GM19023 (cell line): ENCODE measurements at regions not wholly inside any gene's neighbourhood (a gene's known extent, or its start where the extent isn't known, plus 50 kb on each side); places are given as distances from the start of the nearest gene placed in this dataset.

ENCODE experiments used
- ATAC-seq: cut with Tn5 transposase; IDR thresholded peaks from one replicate; pipeline ENCODE4 v1.9.1; 2021; ENCODE audit warnings: mild to moderate bottlenecking, moderate library complexity; ENCODE audit not compliant: unreplicated experiment

- no peak for ATAC-seq
These were observed 503.4 kb downstream of the PLXNA4 start for GRCh38 chr7:132072873-132073272.

DNA sequence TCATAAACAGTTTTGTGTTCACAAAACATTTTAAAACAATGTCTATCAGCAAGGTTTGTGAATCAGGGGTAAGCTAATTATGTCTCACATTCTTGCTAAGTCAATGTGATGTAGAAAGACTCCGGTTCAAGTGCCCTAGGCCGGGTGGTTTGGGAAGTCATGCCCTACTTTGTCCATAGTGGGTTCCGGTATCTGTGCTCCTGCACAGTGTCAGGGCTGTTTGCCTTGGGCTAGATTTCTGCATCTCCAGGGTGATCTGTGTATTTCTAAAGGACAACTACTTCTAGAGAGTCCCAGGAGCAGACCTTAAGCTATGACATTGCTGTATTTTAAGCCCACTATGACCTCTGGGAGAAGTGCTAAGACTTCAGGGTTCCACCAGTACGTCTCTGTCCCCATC, 504.1 kb downstream of the PLXNA4 start:
- ATAC-seq = no peak

GRCh38 chr7:132069306-132069705, 507.0 kb downstream of the PLXNA4 start:
- ATAC-seq = no peak

DNA sequence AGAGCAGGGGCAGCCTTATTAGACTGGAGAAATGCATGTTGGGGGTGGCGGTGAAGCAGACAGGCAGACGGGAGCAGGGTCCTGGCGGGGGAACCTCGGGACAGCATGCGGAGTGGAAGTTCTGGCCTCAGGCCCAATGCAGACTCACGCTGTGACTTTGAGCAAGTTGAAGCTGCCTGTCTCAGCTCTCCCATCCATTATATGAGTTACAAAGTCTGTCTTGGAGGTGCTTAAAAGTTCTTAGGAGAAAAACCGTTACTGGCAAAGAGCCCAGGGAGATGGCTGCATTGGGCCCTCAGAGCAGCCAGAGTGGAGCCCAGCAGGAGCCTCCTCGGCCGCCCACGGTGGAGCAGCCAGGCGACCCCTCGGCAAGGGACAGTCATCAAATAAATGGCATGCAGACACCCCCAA, 509.5 kb downstream of the PLXNA4 start:
- ATAC-seq = no peak

DNA sequence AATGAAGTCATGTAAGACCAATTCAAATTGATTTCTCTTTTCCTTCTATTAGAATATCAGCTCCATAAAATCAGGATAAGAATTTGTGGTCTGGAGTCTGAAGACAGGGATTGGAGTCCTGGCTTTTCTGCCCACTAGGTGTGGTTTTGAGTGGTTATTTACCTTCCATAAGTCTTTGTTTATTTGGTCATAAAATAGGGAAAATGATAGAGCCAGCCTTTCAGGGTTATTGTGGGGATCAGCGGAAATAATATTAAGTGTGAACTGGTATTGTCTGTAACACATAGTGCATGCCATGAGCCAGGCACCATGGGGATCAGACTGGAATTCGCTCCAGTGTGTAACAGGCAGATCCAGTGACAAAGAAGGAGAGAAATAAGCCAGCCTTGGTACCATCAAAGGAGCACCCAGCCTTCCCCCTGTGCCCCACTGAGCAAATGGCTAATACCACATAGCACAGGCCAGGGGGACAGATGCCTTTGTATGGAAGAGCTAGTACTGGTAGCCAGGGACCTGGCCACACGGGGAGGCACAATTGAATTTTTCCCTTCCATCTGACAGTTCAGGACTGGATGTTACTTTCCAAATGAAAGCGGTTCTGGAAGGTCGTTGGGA, 509.7 kb upstream of the PODXL start:
- ATAC-seq = no peak

DNA sequence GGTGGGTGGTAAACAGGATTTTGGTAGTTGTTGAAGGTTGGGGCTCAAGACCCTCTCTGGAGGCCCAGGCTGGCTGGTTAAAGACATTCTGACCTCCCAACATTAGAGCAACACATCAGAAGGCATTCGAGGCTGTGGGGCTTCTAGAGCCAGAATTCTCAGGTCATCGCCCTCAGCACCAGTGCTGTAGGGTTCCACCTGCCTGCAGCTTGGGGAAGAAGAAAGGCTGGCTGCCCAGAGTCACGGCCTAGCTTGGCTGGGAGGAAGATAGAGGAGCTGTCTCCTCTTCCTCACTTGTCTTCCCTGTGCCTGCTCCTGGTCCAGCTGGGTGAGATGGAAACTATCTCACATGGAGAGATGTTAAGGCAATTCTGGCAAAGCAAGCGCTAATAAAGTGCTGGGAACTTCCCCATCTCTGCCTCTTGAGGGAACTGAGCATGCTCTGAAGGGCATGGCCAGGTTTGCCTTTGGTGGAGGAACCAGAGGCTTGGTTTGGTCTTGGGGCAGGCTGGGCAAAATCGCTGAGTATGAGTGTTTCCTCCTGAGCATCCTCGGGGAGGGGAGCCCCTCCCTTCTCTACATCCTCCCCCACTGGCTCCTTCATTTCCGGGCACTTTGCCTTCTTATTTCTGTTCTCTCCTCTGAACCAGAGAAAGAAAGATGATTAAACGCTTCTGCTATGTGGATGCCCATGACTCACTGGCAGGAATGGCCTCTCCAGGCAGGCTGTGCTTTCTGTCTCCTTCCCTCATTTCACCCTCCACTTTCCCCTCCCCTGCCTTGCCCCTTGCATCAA, 509.0 kb upstream of the PODXL start:
- ATAC-seq = no peak

GRCh38 chr7:132063800-132064199, 507.4 kb upstream of the PODXL start:
- no peak for ATAC-seq

DNA sequence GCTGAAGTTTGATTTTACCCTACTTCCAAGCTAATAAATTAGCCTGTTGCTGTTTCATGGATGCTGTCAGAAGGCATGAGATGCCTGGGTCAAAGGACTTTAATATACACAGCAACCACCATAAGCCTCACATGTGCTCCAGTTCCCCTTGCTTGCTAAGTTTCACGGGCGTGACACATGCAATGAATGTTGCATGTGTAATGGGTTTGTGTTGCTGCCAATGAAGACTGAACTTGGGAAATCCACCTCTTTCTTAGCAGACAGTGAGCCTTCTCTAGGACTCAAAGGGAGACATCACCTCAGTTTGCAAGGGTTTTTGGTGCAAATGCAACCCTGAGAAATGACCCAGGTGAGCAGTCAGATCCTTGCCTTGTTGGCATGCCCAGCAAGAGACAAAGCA, 505.5 kb upstream of the PODXL start:
- ATAC-seq = no peak

- no peak for ATAC-seq
These were observed 502.7 kb upstream of the PODXL start for GRCh38 chr7:132059141-132059540.

DNA sequence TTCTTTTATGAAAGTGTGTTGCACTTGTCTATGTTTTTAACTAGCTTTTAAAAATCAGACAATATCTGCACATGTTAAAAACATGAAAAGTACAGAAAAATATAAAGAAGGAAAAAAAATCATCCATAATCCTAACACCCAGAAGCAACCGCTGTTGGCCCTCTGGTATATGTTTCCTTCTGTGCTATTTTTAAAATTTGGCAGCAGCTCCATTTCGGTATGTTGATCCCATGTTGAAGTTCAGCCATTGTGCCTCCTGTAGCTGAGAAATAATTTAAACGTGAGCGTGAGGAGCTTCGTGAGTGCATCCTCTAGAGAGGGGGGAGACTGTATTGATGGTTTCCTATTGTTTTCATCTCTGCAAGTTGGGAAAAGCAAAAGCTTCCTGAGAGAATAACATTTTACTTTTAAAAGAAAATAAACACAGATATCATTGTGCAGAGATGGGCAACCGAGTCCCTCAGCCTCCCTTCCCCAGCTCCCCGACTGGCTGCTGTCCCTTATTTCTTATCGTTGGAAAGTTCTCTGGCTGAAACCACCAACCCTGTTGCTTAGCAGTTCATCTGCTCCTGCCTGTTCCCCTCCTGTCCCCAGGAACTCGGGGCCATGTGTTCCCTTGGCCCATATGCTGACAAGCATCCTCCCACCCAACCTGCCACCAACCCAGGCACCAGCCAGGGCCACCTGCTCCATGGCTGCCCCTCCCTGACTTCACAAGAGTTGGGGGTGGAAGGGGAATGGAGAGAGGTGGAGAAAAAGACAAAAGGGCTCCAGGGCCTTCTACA, 499.1 kb upstream of the PODXL start:
- ATAC-seq = no peak

DNA sequence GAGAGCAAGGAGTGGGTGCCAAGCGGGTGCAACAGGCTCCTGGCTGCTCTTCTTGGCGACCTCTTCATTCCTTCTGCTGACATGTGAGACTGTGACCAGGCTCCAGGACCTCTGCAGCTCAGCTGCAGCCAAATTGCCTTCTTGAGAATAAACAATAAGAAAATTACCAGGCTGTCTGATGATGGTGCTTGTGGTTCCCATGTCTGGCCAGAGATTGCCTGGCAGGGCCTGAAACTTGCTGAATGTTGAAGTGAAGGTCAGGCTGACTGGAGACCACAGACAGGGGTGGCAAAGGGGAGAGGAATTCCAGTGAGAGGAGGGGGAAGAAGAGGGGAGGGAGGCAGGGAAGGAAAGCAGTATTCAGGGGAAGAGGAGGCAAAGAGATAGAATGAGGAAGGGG, 497.4 kb upstream of the PODXL start:
- no peak for ATAC-seq

- ATAC-seq = no peak
These were observed 494.9 kb upstream of the PODXL start for GRCh38 chr7:132051311-132051710.

GRCh38 chr7:132049462-132050304, 493.3 kb upstream of the PODXL start:
- ATAC-seq = no peak

DNA sequence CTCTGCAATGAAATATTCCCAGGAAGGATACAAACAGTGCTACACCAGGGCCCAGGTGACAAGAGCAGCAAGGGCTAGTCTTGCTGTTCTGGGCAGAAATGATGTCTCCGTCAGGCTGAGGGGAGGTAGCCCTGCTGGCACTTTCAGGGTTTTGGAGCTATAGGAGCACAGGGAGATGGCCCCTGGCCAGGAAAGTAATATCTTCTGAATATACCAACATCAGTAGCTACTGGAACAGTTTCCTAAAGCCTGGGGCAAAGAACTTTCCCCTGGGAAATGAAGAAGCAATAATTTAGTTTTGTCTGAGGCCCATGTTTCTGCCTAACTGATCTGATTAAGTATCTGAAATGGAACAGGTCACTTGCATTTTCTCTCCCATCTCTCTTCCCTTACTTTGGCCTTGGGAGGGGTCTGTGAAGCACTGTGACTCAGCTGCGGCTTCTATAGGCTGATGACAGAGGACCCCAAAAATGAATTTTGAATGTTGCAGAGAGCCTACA, 489.1 kb upstream of the PODXL start:
- ATAC-seq = no peak

- no peak for ATAC-seq
These were observed 488.6 kb upstream of the PODXL start for GRCh38 chr7:132045002-132045401.

GRCh38 chr7:132044247-132044646, 487.8 kb upstream of the PODXL start:
- no peak for ATAC-seq

DNA sequence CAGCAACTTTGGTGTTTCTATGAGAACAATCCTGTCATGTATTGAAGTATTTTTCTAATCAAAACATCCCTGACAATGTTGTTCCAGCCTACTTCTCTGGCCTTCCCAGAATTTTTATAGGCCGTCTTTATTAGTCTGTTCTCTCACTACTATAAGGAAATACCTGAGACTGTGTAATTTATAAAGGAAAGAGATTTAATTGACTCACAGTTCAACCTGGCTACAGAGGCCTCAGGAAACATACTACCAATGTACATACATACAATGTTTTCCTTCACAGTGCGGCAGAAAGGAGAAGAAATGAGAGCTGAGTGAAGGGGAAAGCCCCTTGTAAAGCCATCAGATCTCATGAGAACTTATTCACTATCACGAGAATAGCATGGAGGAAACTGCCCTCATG, 484.7 kb upstream of the PODXL start:
- ATAC-seq = no peak

- ATAC-seq = no peak
These were observed 479.3 kb upstream of the PODXL start for GRCh38 chr7:132035517-132036362.

- ATAC-seq = no peak
These were observed 478.5 kb upstream of the PODXL start for GRCh38 chr7:132034748-132035416.
